ENCODE measurements at regions not wholly inside any gene's neighbourhood (a gene's known extent, or its start where the extent isn't known, plus 50 kb on each side); places are given as distances from the start of the nearest gene placed in this dataset.

- TF ChIP-seq, protein P1, sequence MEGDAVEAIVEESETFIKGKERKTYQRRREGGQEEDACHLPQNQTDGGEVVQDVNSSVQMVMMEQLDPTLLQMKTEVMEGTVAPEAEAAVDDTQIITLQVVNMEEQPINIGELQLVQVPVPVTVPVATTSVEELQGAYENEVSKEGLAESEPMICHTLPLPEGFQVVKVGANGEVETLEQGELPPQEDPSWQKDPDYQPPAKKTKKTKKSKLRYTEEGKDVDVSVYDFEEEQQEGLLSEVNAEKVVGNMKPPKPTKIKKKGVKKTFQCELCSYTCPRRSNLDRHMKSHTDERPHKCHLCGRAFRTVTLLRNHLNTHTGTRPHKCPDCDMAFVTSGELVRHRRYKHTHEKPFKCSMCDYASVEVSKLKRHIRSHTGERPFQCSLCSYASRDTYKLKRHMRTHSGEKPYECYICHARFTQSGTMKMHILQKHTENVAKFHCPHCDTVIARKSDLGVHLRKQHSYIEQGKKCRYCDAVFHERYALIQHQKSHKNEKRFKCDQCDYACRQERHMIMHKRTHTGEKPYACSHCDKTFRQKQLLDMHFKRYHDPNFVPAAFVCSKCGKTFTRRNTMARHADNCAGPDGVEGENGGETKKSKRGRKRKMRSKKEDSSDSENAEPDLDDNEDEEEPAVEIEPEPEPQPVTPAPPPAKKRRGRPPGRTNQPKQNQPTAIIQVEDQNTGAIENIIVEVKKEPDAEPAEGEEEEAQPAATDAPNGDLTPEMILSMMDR (conservative IDR thresholded peaks at IDR 0.05; ENCODE audit: low read depth, low read length), result no peak
- TF ChIP-seq POLR2A (IDR thresholded peaks at IDR 0.05; ENCODE audit: low read depth, low read length) (no peak), FOS (IDR thresholded peaks at IDR 0.05; ENCODE audit: low read depth, low read length) (no peak), MAFK (IDR thresholded peaks at IDR 0.05; ENCODE audit: low read depth, low read length) (no peak), CHD1 (IDR thresholded peaks at IDR 0.05; ENCODE audit: low read depth, low read length) (no peak)
- TF ChIP-seq, protein P2, sequence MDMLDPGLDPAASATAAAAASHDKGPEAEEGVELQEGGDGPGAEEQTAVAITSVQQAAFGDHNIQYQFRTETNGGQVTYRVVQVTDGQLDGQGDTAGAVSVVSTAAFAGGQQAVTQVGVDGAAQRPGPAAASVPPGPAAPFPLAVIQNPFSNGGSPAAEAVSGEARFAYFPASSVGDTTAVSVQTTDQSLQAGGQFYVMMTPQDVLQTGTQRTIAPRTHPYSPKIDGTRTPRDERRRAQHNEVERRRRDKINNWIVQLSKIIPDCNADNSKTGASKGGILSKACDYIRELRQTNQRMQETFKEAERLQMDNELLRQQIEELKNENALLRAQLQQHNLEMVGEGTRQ (IDR thresholded peaks at IDR 0.05; ENCODE audit: low read depth, low read length), result no peak
Observed at GRCh38 chr6:18561037-18561750, 174.0 kb downstream of the RNF144B start.

All from IMR-90 (cell line).